Esophagus (tissue), 2 donors: ENCODE measurements at regions not wholly inside any gene's neighbourhood (a gene's known extent, or its start where the extent isn't known, plus 50 kb on each side); places are given as distances from the start of the nearest gene placed in this dataset.
"Not testable (repeated sequence)": the region's sequence is repeated elsewhere in the genome, so short reads cannot be mapped to it uniquely, and the experiment has no call there.

Experiments
- H3K27ac ChIP-seq, 2 donors: one replicate each; pipeline ENCODE4 v1.5.1; 2013; ENCODE audit warnings: low read depth in 2 of 2, mild to moderate bottlenecking in 2 of 2, inconsistent platforms in 1 of 2, low read length in 1 of 2, moderate library complexity in 1 of 2
- H3K27me3 ChIP-seq, 2 donors: one replicate each; pipeline ENCODE4 v1.6.1; 2013; ENCODE audit warnings: low read length in 2 of 2, control low read depth in 1 of 2, mild to moderate bottlenecking in 1 of 2; ENCODE audit not compliant: insufficient read depth in 2 of 2, control insufficient read depth in 1 of 2
- H3K36me3 ChIP-seq, 2 donors: one replicate each; pipeline ENCODE4 v1.6.1; 2013; ENCODE audit warnings: low read length in 1 of 2; ENCODE audit not compliant: control insufficient read depth in 2 of 2, insufficient read depth in 2 of 2
- H3K4me1 ChIP-seq, 2 donors: one replicate each; pipeline ENCODE4 v1.6.1; 2013; ENCODE audit warnings: low read length in 1 of 2; ENCODE audit not compliant: control insufficient read depth in 2 of 2, insufficient read depth in 2 of 2
- H3K4me3 ChIP-seq, 2 donors: one replicate each; pipeline ENCODE4 v1.5.1; 2013; ENCODE audit warnings: low read length in 2 of 2, mild to moderate bottlenecking in 2 of 2, low read depth in 1 of 2, moderate library complexity in 1 of 2
- H3K9me3 ChIP-seq, 2 donors: one replicate each; pipeline ENCODE4 v1.6.1; 2013; ENCODE audit warnings: mild to moderate bottlenecking in 2 of 2, low read depth in 1 of 2, low read length in 1 of 2, moderate library complexity in 1 of 2; ENCODE audit not compliant: control insufficient read depth in 2 of 2, insufficient read depth in 1 of 2
- WGBS, 2 donors: extraction: QIAGEN DNeasy Blood & Tissue Kit; methylation state at CpG; one replicate each; pipeline ENCODE4 v1.1.7; 2013; 5-methylcytosine and 5-hydroxymethylcytosine counted together
- donor health status: healthy with polysubstance abuse.
- donor health status: Bipolar disorder and iron deficiency.

DNA sequence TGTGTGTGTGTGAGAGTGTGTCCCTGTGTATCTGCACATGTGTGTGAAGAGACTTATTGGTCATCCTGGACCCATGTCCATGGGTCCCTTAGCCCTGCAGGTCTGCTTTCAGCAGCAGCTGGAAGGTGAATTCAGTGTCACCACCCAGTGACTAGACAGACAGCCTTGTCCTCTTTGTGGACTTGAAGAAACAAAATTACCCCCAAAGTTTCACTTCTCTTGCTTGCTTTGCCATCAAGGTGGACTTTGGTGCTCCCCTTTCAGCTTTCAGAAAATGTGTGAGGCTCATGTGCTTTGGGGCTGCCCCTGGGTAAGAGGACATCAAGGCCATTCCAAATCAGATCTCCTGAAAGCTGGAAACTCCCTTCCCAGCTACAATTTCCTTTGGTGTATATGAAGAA, 1063.8 kb downstream of the BCL11B start:
- H3K9me3 ChIP-seq: no peaks in the 10 kb centered on the region
- no peak overlapping the region for H3K4me3 ChIP-seq
- H3K27me3 ChIP-seq: no peaks in the 10 kb centered on the region
- peaks cover 0 to 5% of the 10 kb centered on the region in 2 donors for H3K4me1 ChIP-seq
- no peaks in the 10 kb centered on the region for H3K36me3 ChIP-seq
- H3K27ac ChIP-seq: no peak overlapping the region

DNA sequence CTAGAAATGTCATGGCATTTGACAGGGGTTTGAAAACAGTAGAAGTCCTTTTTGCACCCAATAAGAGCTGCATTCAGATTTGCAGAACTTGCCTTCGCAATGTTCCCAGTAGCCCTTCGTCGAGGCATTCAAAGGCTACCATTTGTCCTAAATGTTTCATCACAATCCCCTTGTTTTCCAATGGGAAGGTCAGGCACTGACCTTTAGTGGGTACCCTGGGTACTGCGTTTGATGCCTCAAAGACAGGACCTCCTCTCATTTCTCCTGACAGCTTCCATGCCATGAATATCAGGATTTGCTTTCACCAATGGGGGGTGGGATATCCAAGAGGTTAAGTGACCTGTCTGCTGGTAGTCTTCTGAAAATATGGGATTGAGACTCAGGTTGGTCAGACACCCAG, 1063.1 kb downstream of the BCL11B start:
- peaks cover 0 to 5% of the 10 kb centered on the region in 2 donors for H3K4me1 ChIP-seq
- no peaks in the 10 kb centered on the region for H3K36me3 ChIP-seq
- 82 to 94% methylated on average over 4 of the region's 4 CpGs for WGBS, 2 donors
- H3K4me3 ChIP-seq: no peak overlapping the region
- H3K27me3 ChIP-seq: no peaks in the 10 kb centered on the region
- no peaks in the 10 kb centered on the region for H3K9me3 ChIP-seq
- no peak overlapping the region for H3K27ac ChIP-seq

DNA sequence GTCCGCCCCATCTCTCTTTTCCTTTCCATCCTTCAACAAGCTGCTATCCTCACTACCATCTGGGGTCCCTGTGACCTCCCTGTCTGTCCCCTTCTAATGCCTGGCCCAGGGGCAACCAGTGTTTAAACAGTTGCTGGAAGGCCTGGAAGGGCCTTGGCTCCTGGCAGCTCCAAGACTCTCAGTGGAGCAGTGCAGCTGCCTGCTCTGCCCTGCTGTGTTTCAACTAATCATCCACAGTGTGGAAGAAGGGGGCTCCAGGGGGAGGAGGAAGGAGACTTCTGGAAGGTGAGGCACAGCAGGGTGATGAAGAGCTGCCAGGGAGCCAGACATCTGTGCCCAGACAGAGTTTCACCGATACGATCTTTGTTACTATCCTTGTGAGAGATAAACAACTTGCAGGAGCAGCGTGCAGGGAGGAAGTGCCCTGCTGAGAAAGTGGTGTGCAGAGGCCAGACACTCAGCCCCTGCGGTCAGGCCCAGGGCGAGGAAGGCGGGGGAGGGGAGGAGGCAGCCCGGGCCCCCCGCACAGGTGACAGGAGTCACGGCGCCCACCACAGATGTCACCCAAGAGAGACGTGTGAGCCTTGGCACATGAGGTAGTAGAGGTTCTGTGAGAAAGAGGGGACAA, 1061.8 kb downstream of the BCL11B start:
- 49 to 60% methylated on average over 12 of the region's 12 CpGs for WGBS, 2 donors
- Histone ChIP-seq H3K4me3 (no peak overlapping the region), H3K36me3 (no peaks in the 10 kb centered on the region), H3K27ac (no peak overlapping the region), H3K9me3 (no peaks in the 10 kb centered on the region), H3K4me1 (peaks cover 0 to 5% of the 10 kb centered on the region in 2 donors), H3K27me3 (no peaks in the 10 kb centered on the region)

DNA sequence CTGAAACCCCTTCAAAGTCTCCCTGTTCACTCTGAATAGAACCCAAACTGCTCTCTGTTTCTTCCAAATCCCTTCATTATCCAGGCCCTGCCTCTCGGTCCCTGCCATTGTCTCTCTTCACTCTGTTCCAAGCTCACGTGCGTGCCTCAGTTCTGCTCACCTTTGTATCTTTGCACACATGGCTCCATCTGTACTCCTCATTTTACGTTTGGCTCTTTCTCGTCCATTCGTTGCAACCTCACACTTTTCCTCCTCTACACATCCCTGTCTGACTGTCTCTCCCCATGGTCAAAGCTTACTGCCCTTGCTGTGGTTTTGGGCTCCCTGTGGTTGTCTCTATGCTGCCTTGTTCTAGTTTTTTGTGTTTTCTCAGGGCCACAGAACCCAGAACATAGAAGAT, 1054.5 kb downstream of the BCL11B start:
- Histone ChIP-seq H3K4me1 (no peaks in the 10 kb centered on the region), H3K27ac (no peak overlapping the region), H3K4me3 (no peak overlapping the region), H3K36me3 (no peaks in the 10 kb centered on the region), H3K9me3 (no peaks in the 10 kb centered on the region), H3K27me3 (no peaks in the 10 kb centered on the region)
- 86 to 90% methylated on average over 6 of the region's 6 CpGs for WGBS, 2 donors

DNA sequence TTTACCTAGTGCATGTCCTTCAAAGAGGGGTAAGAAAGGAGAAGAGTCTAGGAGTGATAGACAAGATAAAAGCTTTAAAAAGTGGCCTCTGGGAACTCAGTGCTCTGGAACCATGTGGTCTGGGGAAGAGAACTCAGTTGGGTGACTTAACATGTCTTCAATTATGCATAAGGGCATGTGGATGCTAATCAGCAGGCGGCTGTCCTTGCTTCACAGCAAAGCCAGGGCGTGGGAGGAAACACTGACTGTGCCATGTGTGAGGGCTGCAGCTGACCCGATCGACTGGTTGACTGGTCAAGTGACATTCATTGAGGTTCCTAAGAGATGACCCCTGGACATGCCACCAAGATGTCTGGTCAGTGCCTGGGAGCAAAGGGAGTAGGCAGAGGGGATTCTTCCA, 1053.8 kb downstream of the BCL11B start:
- Histone ChIP-seq H3K4me1 (no peaks in the 10 kb centered on the region), H3K9me3 (no peaks in the 10 kb centered on the region), H3K36me3 (no peaks in the 10 kb centered on the region), H3K27ac (no peak overlapping the region), H3K27me3 (no peaks in the 10 kb centered on the region), H3K4me3 (no peak overlapping the region)
- WGBS, 2 donors: 69 to 81% methylated on average over 4 of the region's 4 CpGs

DNA sequence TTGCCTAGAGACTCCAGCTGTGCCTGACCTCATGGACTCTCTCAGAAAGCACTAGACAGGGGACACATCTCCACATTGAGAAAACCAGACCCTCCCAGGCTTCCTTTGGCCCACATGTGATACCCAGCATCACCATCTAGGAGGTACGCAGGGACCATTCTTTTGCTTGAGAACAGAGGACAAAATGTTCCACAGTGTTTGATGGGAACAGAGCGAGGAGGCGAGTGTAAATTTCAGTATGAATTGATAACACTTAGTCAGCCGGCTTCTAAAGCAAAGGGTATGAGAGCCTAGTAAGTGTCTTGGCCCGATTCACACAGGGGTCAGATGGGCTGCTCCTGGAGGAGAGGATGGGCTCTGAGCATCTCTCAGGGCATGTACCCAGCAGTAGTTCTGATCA, 1052.4 kb downstream of the BCL11B start:
- no peak overlapping the region for H3K27ac ChIP-seq
- H3K4me1 ChIP-seq: no peaks in the 10 kb centered on the region
- no peaks in the 10 kb centered on the region for H3K36me3 ChIP-seq
- H3K9me3 ChIP-seq: no peaks in the 10 kb centered on the region
- no peak overlapping the region for H3K4me3 ChIP-seq
- H3K27me3 ChIP-seq: no peaks in the 10 kb centered on the region
- WGBS, 2 donors: 89 to 91% methylated on average over 5 of the region's 5 CpGs

DNA sequence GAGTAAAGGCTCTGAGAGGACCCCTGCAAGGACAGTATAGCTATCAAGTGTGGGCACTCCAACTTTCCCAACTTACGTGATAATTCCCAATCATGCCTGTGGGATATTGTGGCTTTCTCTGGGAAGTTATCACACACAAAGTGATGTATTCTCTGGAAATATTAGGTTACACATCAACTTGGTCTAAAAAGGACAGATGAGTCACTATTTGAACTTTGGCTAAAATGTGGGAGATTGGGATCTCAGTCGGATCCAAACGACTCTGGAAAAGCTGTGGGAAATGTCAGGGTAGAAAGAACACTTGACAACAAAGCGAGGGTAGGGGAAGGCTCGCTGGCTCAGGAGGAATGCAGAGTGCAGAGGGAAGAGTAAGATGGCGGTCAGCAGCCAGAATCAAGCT, 1048.9 kb downstream of the BCL11B start:
- no peak overlapping the region for H3K4me3 ChIP-seq
- no peaks in the 10 kb centered on the region for H3K27me3 ChIP-seq
- no peaks in the 10 kb centered on the region for H3K36me3 ChIP-seq
- no peaks in the 10 kb centered on the region for H3K4me1 ChIP-seq
- WGBS, 2 donors: 87 to 90% methylated on average over 6 of the region's 6 CpGs
- H3K27ac ChIP-seq: no peak overlapping the region
- H3K9me3 ChIP-seq: no peaks in the 10 kb centered on the region

DNA sequence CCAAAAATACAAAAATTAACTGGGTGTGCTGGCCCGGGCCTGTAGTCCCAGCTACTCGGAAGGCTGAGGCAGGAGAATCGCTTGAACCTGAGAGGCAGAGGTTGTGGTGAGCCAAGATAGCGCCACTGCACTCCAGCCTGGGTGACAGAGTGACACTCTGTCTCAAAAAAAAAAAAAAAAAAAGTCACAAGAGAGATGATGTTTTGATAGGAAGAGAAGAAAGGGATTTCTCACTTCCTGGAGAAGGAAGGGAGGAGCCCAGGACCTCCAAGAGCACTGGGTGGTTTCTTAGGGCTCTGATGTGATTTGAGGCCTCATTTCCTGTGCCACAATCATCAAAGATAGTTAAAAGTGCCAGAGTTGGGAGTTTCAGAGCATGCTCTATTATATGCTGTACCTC, 1048.3 kb downstream of the BCL11B start:
- 88 to 93% methylated on average over 4 of the region's 4 CpGs for WGBS, 2 donors
- H3K9me3 ChIP-seq, H3K27ac ChIP-seq, H3K36me3 ChIP-seq, H3K27me3 ChIP-seq, H3K4me1 ChIP-seq, H3K4me3 ChIP-seq: not testable (repeated sequence)

DNA sequence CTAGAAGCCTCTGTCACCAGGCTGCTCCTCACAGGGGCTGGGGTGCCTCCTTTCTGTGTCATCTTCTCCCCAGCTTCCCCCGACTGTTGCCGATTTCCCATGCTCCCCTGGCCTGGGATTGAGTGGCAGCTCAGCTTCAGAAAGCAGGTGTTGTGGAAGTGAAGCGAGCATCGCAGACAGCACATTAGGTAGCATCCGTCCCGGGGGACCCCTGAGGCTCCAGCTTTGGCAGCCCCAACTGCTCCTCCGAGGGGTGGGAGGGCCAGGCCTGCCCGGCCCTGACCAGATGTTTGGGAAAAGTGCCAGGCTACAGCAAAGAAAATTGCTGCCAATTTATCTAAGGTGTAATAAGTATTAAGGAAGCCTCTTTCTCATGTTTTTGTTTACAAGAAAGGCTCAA, 1045.6 kb downstream of the BCL11B start:
- Histone ChIP-seq H3K4me3 (no peak overlapping the region), H3K27me3 (no peaks in the 10 kb centered on the region), H3K9me3 (no peaks in the 10 kb centered on the region), H3K36me3 (no peaks in the 10 kb centered on the region), H3K4me1 (no peaks in the 10 kb centered on the region), H3K27ac (no peak overlapping the region)
- 63 to 65% methylated on average over 8 of the region's 8 CpGs for WGBS, 2 donors

DNA sequence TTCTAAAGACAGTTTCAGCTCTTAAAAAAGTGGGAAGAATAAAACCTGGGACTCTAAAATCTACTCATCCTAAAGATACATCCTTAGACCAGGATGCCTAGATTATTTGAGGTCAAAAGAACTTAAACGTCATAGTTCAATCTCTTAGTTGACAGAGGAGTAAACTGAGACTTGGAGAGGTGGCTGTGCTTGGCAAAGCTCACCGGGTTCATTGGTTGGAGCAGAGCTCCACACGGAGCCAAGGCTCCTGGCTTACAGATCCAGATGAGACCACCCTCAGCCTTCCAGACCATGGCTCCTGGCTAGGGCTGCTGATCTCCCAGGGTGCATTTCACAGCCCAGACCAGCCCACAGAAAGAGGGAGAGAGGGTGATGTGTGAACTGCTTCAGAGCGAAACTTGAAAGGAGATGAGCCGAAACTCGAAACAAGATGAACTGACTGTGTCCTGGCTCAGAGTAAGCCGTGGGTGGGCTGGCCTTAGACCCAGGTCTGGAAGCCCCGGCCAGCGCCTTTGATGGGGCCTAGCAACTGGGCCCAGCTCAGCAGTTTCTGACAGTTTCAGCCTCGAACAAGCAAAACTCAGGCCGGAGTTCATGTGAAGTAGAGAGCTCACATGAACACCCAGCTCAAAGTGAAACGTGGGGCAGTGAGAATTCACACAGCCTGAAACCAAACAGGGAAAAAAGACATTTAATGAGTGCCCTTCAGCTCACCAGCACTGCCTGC, 1044.8 kb downstream of the BCL11B start:
- Histone ChIP-seq H3K36me3 (no peaks in the 10 kb centered on the region), H3K4me3 (no peak overlapping the region), H3K9me3 (no peaks in the 10 kb centered on the region), H3K4me1 (no peaks in the 10 kb centered on the region), H3K27ac (no peak overlapping the region), H3K27me3 (no peaks in the 10 kb centered on the region)
- 60 to 68% methylated on average over 12 of the region's 12 CpGs for WGBS, 2 donors
